ENCODE measurements at regions not wholly inside any gene's neighbourhood (a gene's known extent, or its start where the extent isn't known, plus 50 kb on each side); places are given as distances from the start of the nearest gene placed in this dataset.
A peak's percentile ranks its signal among the peaks of the same experiment; 100 is the strongest.

DNA sequence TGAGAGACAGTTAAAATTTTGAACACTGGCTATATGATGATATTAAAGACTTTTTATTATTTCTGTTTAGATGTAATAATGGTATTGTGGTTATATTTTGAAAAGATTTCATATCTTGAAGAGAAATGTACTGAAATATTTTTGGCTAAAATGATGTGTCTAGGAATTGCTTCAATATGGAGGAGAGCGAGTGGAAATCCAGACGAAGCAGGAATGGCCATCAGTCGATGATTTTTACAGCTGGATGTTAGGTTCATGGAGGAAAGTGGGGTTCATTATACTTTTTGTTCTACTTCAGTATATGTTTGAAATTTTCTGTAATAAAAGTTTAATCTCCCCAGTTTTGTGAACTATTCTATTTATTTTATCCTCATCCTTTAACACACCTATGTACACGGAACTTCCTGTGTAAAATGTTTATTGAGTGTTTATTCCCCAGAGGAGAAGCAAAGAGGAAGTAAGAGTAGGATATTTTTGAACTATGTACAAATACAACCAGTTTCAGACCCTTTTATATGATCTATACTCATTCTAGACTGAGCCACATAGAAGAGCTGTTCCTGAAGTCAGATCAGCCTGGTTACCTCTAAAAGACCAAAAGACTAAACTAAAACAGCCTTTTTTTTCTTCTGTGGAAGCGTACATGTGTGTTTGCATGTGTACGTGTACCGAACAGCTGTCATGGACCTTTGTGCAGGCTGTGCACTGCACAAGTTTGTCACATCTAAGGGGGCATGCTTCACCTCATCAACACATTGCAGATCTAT is 211.0 kb upstream of the NUDT4 start:
- H3K27ac ChIP-seq (ENCODE audit: low read length), result no peak overlapping the region
- ChIA-PET CTCF (interaction anchor here (0.6 kb wide), 1 partner anchor 95 kb away, joined by 3 read pairs; no protein-coding TSS in a partner anchor), POLR2A (ENCODE audit: unreplicated experiment) (interaction anchor here (0.7 kb wide), 1 partner anchor 25 kb away, joined by 3 read pairs; no protein-coding TSS in a partner anchor)
- ATAC-seq (peak; percentile 50), DNase-seq (no peak)
- H3K4me1 ChIP-seq (ENCODE audit: insufficient read depth, low read length), result peaks cover 23% of the 10 kb centered on the region
- H3K79me2 ChIP-seq (ENCODE audit: low read length), result no peaks in the 10 kb centered on the region
- H3K36me3 ChIP-seq (ENCODE audit: low read depth, low read length), result no peaks in the 10 kb centered on the region
- no peaks in the 10 kb centered on the region for H3K27me3 ChIP-seq (ENCODE audit: low read length)
- TF ChIP-seq CTCF (conservative IDR thresholded peaks at IDR 0.05; ENCODE audit: low read depth, low read length), result no peak
- no peak for TF ChIP-seq EZH2phosphoT487 (IDR thresholded peaks at IDR 0.05; ENCODE audit: borderline replicate concordance, low read length)
- no peak for TF ChIP-seq EZH2 (IDR thresholded peaks at IDR 0.05; ENCODE audit: low read length, unreplicated experiment)
- H3K9me2 ChIP-seq (replicated peaks; ENCODE audit: low read length), result no peaks in the 10 kb centered on the region
- no peak overlapping the region for H3K9ac ChIP-seq (ENCODE audit: low read length)
- no peaks in the 10 kb centered on the region for H4K20me1 ChIP-seq (ENCODE audit: low read length)
- intact Hi-C loops (cut with micrococcal nuclease), result loop anchor here (2.0 kb wide), 3 partner anchors 32 to 210 kb away; partner anchors contain the start of gene NUDT4
- no peaks in the 10 kb centered on the region for H3F3A ChIP-seq (ENCODE audit: low read length, unreplicated experiment)
- H3K4me2 ChIP-seq (ENCODE audit: low read length), result no peak overlapping the region
- BruUV-seq (replicated peaks), result TSS peak; percentile 31
- no peak overlapping the region for H2AFZ ChIP-seq (ENCODE audit: low read length)
- H3K4me3 ChIP-seq (ENCODE audit: low read length), result no peak overlapping the region
- no peaks in the 10 kb centered on the region for H3K9me3 ChIP-seq (ENCODE audit: low read length)

DNA sequence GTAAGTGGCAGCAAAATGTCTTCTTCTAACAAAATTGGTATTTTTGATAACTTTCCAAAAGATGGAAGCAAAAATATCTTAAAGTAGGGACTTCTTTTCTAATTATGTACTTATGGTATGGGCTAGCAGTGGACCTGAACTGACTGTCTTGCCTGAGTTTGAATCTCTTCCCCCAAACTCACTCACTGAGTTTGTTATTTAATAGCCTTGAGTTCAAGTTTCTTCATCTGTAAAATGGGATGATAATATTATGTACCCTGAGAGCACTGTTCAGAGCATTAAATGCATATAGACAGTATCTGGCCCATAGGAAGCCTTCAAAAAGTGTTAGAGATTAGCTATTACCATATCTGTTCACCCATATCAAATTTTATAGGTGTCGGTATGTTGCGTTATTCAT is 210.4 kb upstream of the NUDT4 start:
- Histone ChIP-seq H3K79me2 (ENCODE audit: low read length) (no peaks in the 10 kb centered on the region), H4K20me1 (ENCODE audit: low read length) (no peaks in the 10 kb centered on the region), H3K9me3 (ENCODE audit: low read length) (no peaks in the 10 kb centered on the region), H3F3A (ENCODE audit: low read length, unreplicated experiment) (no peaks in the 10 kb centered on the region), H3K27me3 (ENCODE audit: low read length) (no peaks in the 10 kb centered on the region), H3K36me3 (ENCODE audit: low read depth, low read length) (no peaks in the 10 kb centered on the region), H3K4me2 (ENCODE audit: low read length) (peak overlapping the region; percentile 88), H3K4me1 (ENCODE audit: insufficient read depth, low read length) (peaks cover 23% of the 10 kb centered on the region), H2AFZ (ENCODE audit: low read length) (peak overlapping the region; percentile 94; the same call in 1 of the 2 replicates), H3K9ac (ENCODE audit: low read length) (no peak overlapping the region), H3K4me3 (ENCODE audit: low read length) (peak overlapping the region; percentile 84), H3K27ac (ENCODE audit: low read length) (no peak overlapping the region), H3K9me2 (replicated peaks; ENCODE audit: low read length) (no peaks in the 10 kb centered on the region)
- ChIA-PET CTCF (interaction anchor here (0.6 kb wide), 1 partner anchor 94 kb away, joined by 3 read pairs; no protein-coding TSS in a partner anchor), POLR2A (ENCODE audit: unreplicated experiment) (interaction anchor here (0.7 kb wide), 1 partner anchor 24 kb away, joined by 3 read pairs; no protein-coding TSS in a partner anchor)
- intact Hi-C loops (cut with micrococcal nuclease), result loop anchor here (2.0 kb wide), 3 partner anchors 33 to 209 kb away; partner anchors contain the start of gene NUDT4
- no peak for DNase-seq
- 0 out of 2 replicates have a peak, but pooled peaks have one; percentile 6 for ATAC-seq
- TF ChIP-seq EZH2phosphoT487 (IDR thresholded peaks at IDR 0.05; ENCODE audit: borderline replicate concordance, low read length) (no peak), EZH2 (IDR thresholded peaks at IDR 0.05; ENCODE audit: low read length, unreplicated experiment) (no peak), CTCF (conservative IDR thresholded peaks at IDR 0.05; ENCODE audit: low read depth, low read length) (no peak)
- BruUV-seq (replicated peaks), result TSS peak; percentile 90

Measured in PC-3 (cell line).